HEK293 (cell line): ENCODE measurements at regions not wholly inside any gene's neighbourhood (a gene's known extent, or its start where the extent isn't known, plus 50 kb on each side); places are given as distances from the start of the nearest gene placed in this dataset.

Source experiments
- CTCF ChIA-PET: fragments of 350-600 bp; formaldehyde crosslinking; extraction: SDS; loops from one replicate; lab custom pipeline; 2021; ENCODE audit warnings: antibody characterized with exemption; lab: Yijun Ruan, JAX
- POLR2A ChIA-PET: fragments of 300-600 bp; formaldehyde crosslinking; extraction: SDS; loops from one replicate; lab custom pipeline; 2020; ENCODE audit warnings: antibody characterized with exemption, inconsistent platforms; lab: Yijun Ruan, JAX
- H3K27ac ChIP-seq: fragments of 200-500 bp; sonication (Bioruptor generic); 2 replicates; pipeline ENCODE4 v1.5.1; 2014; ENCODE audit warnings: low read depth, low read length, control low read depth, inconsistent platforms; ENCODE audit errors: extremely low read depth
- H3K36me3 ChIP-seq, 2 experiments: fragments of 200-500 bp in 1 of 2; sonication (Bioruptor generic) in 1 of 2; 1 replicate in 1 of 2; 2 replicates in 1 of 2; pipeline ENCODE4 v1.5.1; 2014 to 2017; ENCODE audit warnings: inconsistent platforms in 2 of 2, low read length in 2 of 2; ENCODE audit not compliant: control insufficient read depth in 2 of 2, insufficient read depth in 1 of 2
- H3K4me1 ChIP-seq: fragments of 200-500 bp; sonication (Bioruptor generic); 2 replicates; pipeline ENCODE4 v1.5.1; 2014; ENCODE audit warnings: mild to moderate bottlenecking, low read length, inconsistent platforms; ENCODE audit not compliant: control insufficient read depth, insufficient read depth
- H3K4me3 ChIP-seq: 2 replicates; pipeline ENCODE4 v1.5.1; 2011; ENCODE audit warnings: low read depth, mild to moderate bottlenecking, control low read depth, low read length, moderate library complexity
- H3K9me3 ChIP-seq: fragments of 200-500 bp; sonication (Bioruptor generic); 2 replicates; pipeline ENCODE4 v1.5.1; 2014; ENCODE audit warnings: low read depth, low read length, inconsistent platforms; ENCODE audit not compliant: control insufficient read depth, insufficient read depth
- HOXD13 ChIP-seq: sonication (generic); formaldehyde crosslinking; IDR thresholded peaks from 2 replicates; pipeline ENCODE4 v1.8.0; 2022; ENCODE audit warnings: missing genetic modification reagents, borderline replicate concordance
- KLF17 ChIP-seq: fragments of 450-650 bp; formaldehyde crosslinking; IDR thresholded peaks from 2 replicates; pipeline ENCODE4 v1.5.1; 2016; ENCODE audit warnings: missing biosample characterization, missing genetic modification characterization
- KLF9 ChIP-seq: fragments of 450-650 bp; formaldehyde crosslinking; IDR thresholded peaks from 2 replicates; pipeline ENCODE4 v1.5.1; 2016; ENCODE audit warnings: missing biosample characterization, missing genetic modification characterization, low read depth
- SALL2 ChIP-seq: fragments of 450-650 bp; formaldehyde crosslinking; IDR thresholded peaks from 2 replicates; pipeline ENCODE4 v1.5.0; 2017; ENCODE audit warnings: missing biosample characterization, mild to moderate bottlenecking, missing genetic modification characterization, borderline replicate concordance
- SP7 ChIP-seq: fragments of 450-650 bp; formaldehyde crosslinking; IDR thresholded peaks from 2 replicates; pipeline ENCODE4 v1.5.1; 2016; ENCODE audit warnings: missing biosample characterization, missing genetic modification characterization
- ZFHX2 ChIP-seq: fragments of 450-650 bp; formaldehyde crosslinking; conservative IDR thresholded peaks from 2 replicates; pipeline ENCODE4 v1.5.1; 2016; ENCODE audit warnings: missing biosample characterization, missing genetic modification characterization
- ZFP69B ChIP-seq: fragments of 450-650 bp; formaldehyde crosslinking; IDR thresholded peaks from 2 replicates; pipeline ENCODE4 v1.5.1; 2016; ENCODE audit warnings: missing biosample characterization, missing genetic modification characterization
- ZNF174 ChIP-seq: fragments of 450-650 bp; formaldehyde crosslinking; IDR thresholded peaks from 2 replicates; pipeline ENCODE4 v1.5.0; 2017; ENCODE audit warnings: missing biosample characterization, mild to moderate bottlenecking, missing genetic modification characterization
- ZNF274 ChIP-seq, 2 experiments: fragments of 200-500 bp in 1 of 2; fragments of 450-650 bp in 1 of 2; sonication (Bioruptor generic) in 1 of 2; formaldehyde crosslinking in 1 of 2; IDR thresholded peaks; 2 replicates each; pipeline versions ENCODE4 v1.5.1 to v1.6.1; 2014 to 2016; ENCODE audit warnings: borderline replicate concordance in 1 of 2, inconsistent platforms in 1 of 2, low read length in 1 of 2, missing biosample characterization in 1 of 2, missing genetic modification characterization in 1 of 2
- ZNF280D ChIP-seq: fragments of 450-650 bp; formaldehyde crosslinking; IDR thresholded peaks from 2 replicates; pipeline ENCODE4 v1.5.1; 2016; ENCODE audit warnings: missing biosample characterization, missing genetic modification characterization
- ZNF292 ChIP-seq: fragments of 450-650 bp; formaldehyde crosslinking; IDR thresholded peaks from 2 replicates; pipeline ENCODE4 v1.5.1; 2016; ENCODE audit warnings: low read depth, missing biosample characterization, missing genetic modification characterization, borderline replicate concordance
- ZNF394 ChIP-seq: fragments of 450-650 bp; formaldehyde crosslinking; IDR thresholded peaks from 2 replicates; pipeline ENCODE4 v1.5.1; 2016; ENCODE audit warnings: missing biosample characterization, missing genetic modification characterization, mild to moderate bottlenecking, moderate library complexity, borderline replicate concordance
- ZNF518A ChIP-seq: fragments of 450-650 bp; formaldehyde crosslinking; conservative IDR thresholded peaks from 2 replicates; pipeline ENCODE4 v1.5.1; 2016; ENCODE audit warnings: low read depth, missing biosample characterization, missing genetic modification characterization
- ZNF548 ChIP-seq: fragments of 450-650 bp; formaldehyde crosslinking; IDR thresholded peaks from 2 replicates; pipeline ENCODE4 v1.5.1; 2016; ENCODE audit warnings: missing biosample characterization, missing genetic modification characterization
- ZNF555 ChIP-seq: fragments of 450-650 bp; formaldehyde crosslinking; conservative IDR thresholded peaks from 2 replicates; pipeline ENCODE4 v1.5.1; 2017; ENCODE audit warnings: missing biosample characterization, mild to moderate bottlenecking, missing genetic modification characterization, inconsistent platforms
- ZNF580 ChIP-seq: fragments of 450-650 bp; formaldehyde crosslinking; IDR thresholded peaks from 2 replicates; pipeline ENCODE4 v1.5.1; 2016; ENCODE audit warnings: missing biosample characterization, missing genetic modification characterization
- ZNF610 ChIP-seq: fragments of 450-650 bp; formaldehyde crosslinking; IDR thresholded peaks from 2 replicates; pipeline ENCODE4 v1.5.1; 2016; ENCODE audit warnings: missing biosample characterization, missing genetic modification characterization, borderline replicate concordance
- ZNF624 ChIP-seq: fragments of 450-650 bp; formaldehyde crosslinking; IDR thresholded peaks from 2 replicates; pipeline ENCODE4 v1.5.1; 2017; ENCODE audit warnings: missing biosample characterization, missing genetic modification characterization
- ZNF701 ChIP-seq: fragments of 450-650 bp; formaldehyde crosslinking; IDR thresholded peaks from 2 replicates; pipeline ENCODE4 v1.5.1; 2016; ENCODE audit warnings: missing biosample characterization, missing genetic modification characterization
- ZNF837 ChIP-seq: fragments of 450-650 bp; formaldehyde crosslinking; IDR thresholded peaks from 2 replicates; pipeline ENCODE4 v1.5.1; 2016; ENCODE audit warnings: missing biosample characterization, missing genetic modification characterization

GRCh38 chr20:52552181-52552872, 360.7 kb upstream of the ZFP64 start:
- H3K4me3 ChIP-seq, result no peak overlapping the region
- H3K4me1 ChIP-seq, result no peaks in the 10 kb centered on the region
- no peak overlapping the region for H3K27ac ChIP-seq
- H3K9me3 ChIP-seq, result no peaks in the 10 kb centered on the region
- TF ChIP-seq ZNF555 (tag by site-specific recombination), result no peak
- no peak for TF ChIP-seq SP7 (tag by site-specific recombination)
- no peak for TF ChIP-seq ZNF280D
- TF ChIP-seq ZNF624 (tag by site-specific recombination), result no peak
- TF ChIP-seq ZNF837 (tag by site-specific recombination), result no peak
- TF ChIP-seq SALL2 (tag by site-specific recombination), result no peak
- TF ChIP-seq KLF17 (tag by site-specific recombination), result no peak
- no peak for TF ChIP-seq HOXD13 (CRISPR knock-in tag)
- TF ChIP-seq ZNF610 (tag by site-specific recombination), result no peak
- no peak for TF ChIP-seq KLF9 (tag by site-specific recombination)
- no peak for TF ChIP-seq ZNF292 (tag by site-specific recombination)
- TF ChIP-seq ZNF394 (tag by site-specific recombination), result no peak
- no peak for TF ChIP-seq ZNF174 (tag by site-specific recombination)
- TF ChIP-seq ZNF274 (IDR thresholded peaks at IDR 0.05; ENCODE audit: low read length), result no peak
- TF ChIP-seq ZNF274 (tag by site-specific recombination; IDR thresholded peaks at IDR 0.05; ENCODE audit: borderline replicate concordance), result no peak
- ChIA-PET POLR2A (no interaction called here), CTCF (no interaction called here)
- no peaks in the 10 kb centered on the region for H3K36me3 ChIP-seq

- TF ChIP-seq ZNF701 (no peak), ZNF580 (tag by site-specific recombination) (no peak), ZFP69B (tag by site-specific recombination) (no peak), ZFHX2 (tag by site-specific recombination) (no peak), ZNF548 (tag by site-specific recombination) (no peak), ZNF518A (tag by site-specific recombination) (no peak)
- no peaks in the 10 kb centered on the region for H3K4me1 ChIP-seq
- CTCF ChIA-PET, result no interaction called here
- POLR2A ChIA-PET, result no interaction called here
- H3K36me3 ChIP-seq, result no peaks in the 10 kb centered on the region
- H3K4me3 ChIP-seq, result no peak overlapping the region
- H3K27ac ChIP-seq, result no peak overlapping the region
- no peaks in the 10 kb centered on the region for H3K9me3 ChIP-seq
Observed at GRCh38 chr20:52542131-52542530, 350.6 kb upstream of the ZFP64 start.
